Pancreas (tissue), 10 donors: ENCODE measurements at regions not wholly inside any gene's neighbourhood (a gene's known extent, or its start where the extent isn't known, plus 50 kb on each side); places are given as distances from the start of the nearest gene placed in this dataset.
A peak's percentile ranks its signal among the peaks of the same experiment; 100 is the strongest.

Experiments
- ATAC-seq, 4 donors: fragments of 200-7000 bp; cut with Tn5 transposase; one replicate each; pipeline versions ENCODE4 v1.8.0 to v1.9.1; 2020; ENCODE audit warnings: mild to moderate bottlenecking in 4 of 4, moderate library complexity in 4 of 4
- DNase-seq, 6 donors: peaks; one replicate each; pipeline ENCODE4 v3.0.0-alpha.2; 2020
- FAIRE-seq: peaks from 2 replicates; lab custom pipeline; 2012; peaks lifted over from hg19 to GRCh38; lab: Jason Lieb, UNC
- H3K27ac ChIP-seq, 4 donors: fragments of 200-600 bp; sonication (generic); 1 replicate in 3 of 4; 2 replicates in 1 of 4; pipeline versions ENCODE4 v1.5.0 to v1.8.0; 2020
- H3K27me3 ChIP-seq, 4 donors: fragments of 200-600 bp; one replicate each; pipeline ENCODE4 v1.8.0; 2021
- H3K36me3 ChIP-seq, 3 donors: fragments of 200-600 bp; sonication (generic) in 1 of 3; one replicate each; pipeline versions ENCODE4 v1.5.0 to v1.8.0; 2020 to 2021
- H3K4me1 ChIP-seq, 3 donors: fragments of 200-600 bp; one replicate each; pipeline ENCODE4 v1.8.0; 2021
- H3K4me3 ChIP-seq, 4 donors: fragments of 200-600 bp; sonication (generic) in 2 of 4; one replicate each; pipeline versions ENCODE4 v1.5.0 to v1.8.0; 2020 to 2021
- H3K9me3 ChIP-seq, 4 donors: fragments of 200-600 bp; one replicate each; pipeline ENCODE4 v1.8.0; 2021
- CTCF ChIP-seq, 4 donors: fragments of 200-600 bp; sonication (generic) in 3 of 4; IDR thresholded peaks; one replicate each; pipeline versions ENCODE4 v1.5.0 to v1.8.0; 2021; ENCODE audit warnings: antibody characterized with exemption in 4 of 4
- WGBS, 2 donors: extraction: QIAGEN DNeasy Blood & Tissue Kit; methylation state at CpG; one replicate each; pipeline ENCODE4 v1.1.7; 2013; 5-methylcytosine and 5-hydroxymethylcytosine counted together
- intact Hi-C, 3 donors: fragments of 100-400 bp; cut with DNase I; formaldehyde crosslinking; loops; one replicate each; pipeline versions ENCODE4 v1.11.1 to v1.14.2; 2022
- donor health status: healthy with polysubstance abuse.
- donor health status: DM: no; HTN: no; CAD: no; lungs with moderate emphysema.
- donor health status: DM: no; HTN: no; CAD: no.
- donor health status: control.
- donor health status: control.
- donor health status: Bipolar disorder and iron deficiency.
- donor health status: DM: yes; HTN: yes; CAD: no.
- donor health status: DM: no; HTN: no; CAD: no.
- donor health status: DM: no; HTN: no; CAD: no.
- donor health status: DM: yes; HTN: yes; CAD: no.

- Histone ChIP-seq H3K9me3 (no peaks in the 10 kb centered on the region), H3K4me3 (no peak overlapping the region), H3K27ac (no peak overlapping the region), H3K36me3 (no peaks in the 10 kb centered on the region), H3K27me3 (no peaks in the 10 kb centered on the region), H3K4me1 (no peaks in the 10 kb centered on the region)
- no peak for ATAC-seq
- no peak for FAIRE-seq
- no peak for DNase-seq
- no peak for TF ChIP-seq CTCF (IDR thresholded peaks at IDR 0.05)
- intact Hi-C loops = loop anchor here in 1 of 3 donors (10.0 kb wide), 1 partner anchor 193 kb away; no protein-coding TSS in a partner anchor
- 44 to 60% methylated on average over 1 of the region's 1 CpG for WGBS, 2 donors
These were observed 363.4 kb upstream of the TMPO start for GRCh38 chr12:98151984-98152383.

- Histone ChIP-seq H3K9me3 (no peaks in the 10 kb centered on the region), H3K4me3 (no peak overlapping the region), H3K4me1 (no peaks in the 10 kb centered on the region), H3K27ac (no peak overlapping the region), H3K27me3 (no peaks in the 10 kb centered on the region), H3K36me3 (no peaks in the 10 kb centered on the region)
- ATAC-seq = peak in 3 of 4 donors; percentile 60 to 71 (median 65)
- 11 to 13% methylated on average over 4 of the region's 4 CpGs for WGBS, 2 donors
- peak in 1 of 4 donors; percentile 7 for TF ChIP-seq CTCF (IDR thresholded peaks at IDR 0.05)
- DNase-seq = no peak
- no peak for FAIRE-seq
- intact Hi-C loops = loop anchor here in 1 of 3 donors (10.0 kb wide), 1 partner anchor 190 kb away; no protein-coding TSS in a partner anchor
These were observed 360.5 kb upstream of the TMPO start for GRCh38 chr12:98154850-98155249.

- no peak overlapping the region for H3K27ac ChIP-seq
- no peaks in the 10 kb centered on the region for H3K27me3 ChIP-seq
- no peak for TF ChIP-seq CTCF (IDR thresholded peaks at IDR 0.05)
- no peaks in the 10 kb centered on the region for H3K36me3 ChIP-seq
- no peak for DNase-seq
- H3K4me3 ChIP-seq = no peak overlapping the region
- no peak for FAIRE-seq
- 80% methylated on average over 2 of the region's 2 CpGs for WGBS, 2 donors
- no peak for ATAC-seq
- no peaks in the 10 kb centered on the region for H3K4me1 ChIP-seq
- intact Hi-C loops = loop anchor here in 1 of 3 donors (10.0 kb wide), 1 partner anchor 188 kb away; no protein-coding TSS in a partner anchor
- H3K9me3 ChIP-seq = no peaks in the 10 kb centered on the region
These were observed 358.7 kb upstream of the TMPO start for GRCh38 chr12:98156697-98157096.

GRCh38 chr12:98162906-98163678, 352.3 kb upstream of the TMPO start:
- intact Hi-C loops = no loop called here
- WGBS, 2 donors = 38 to 42% methylated on average over 5 of the region's 5 CpGs
- no peak overlapping the region for H3K4me3 ChIP-seq
- H3K27me3 ChIP-seq = no peaks in the 10 kb centered on the region
- no peaks in the 10 kb centered on the region for H3K36me3 ChIP-seq
- H3K4me1 ChIP-seq = no peaks in the 10 kb centered on the region
- TF ChIP-seq CTCF (IDR thresholded peaks at IDR 0.05) = no peak
- ATAC-seq (no peak), DNase-seq (no peak), FAIRE-seq (no peak)
- no peaks in the 10 kb centered on the region for H3K9me3 ChIP-seq
- no peak overlapping the region for H3K27ac ChIP-seq

GRCh38 chr12:98172304-98172703, 343.1 kb upstream of the TMPO start:
- no peaks in the 10 kb centered on the region for H3K27me3 ChIP-seq

More at GRCh38 chr12:98172304-98172703, 343.1 kb upstream of the TMPO start:
- H3K27ac ChIP-seq = no peak overlapping the region
- no peaks in the 10 kb centered on the region for H3K36me3 ChIP-seq
- intact Hi-C loops = no loop called here
- no peak for TF ChIP-seq CTCF (IDR thresholded peaks at IDR 0.05)
- H3K9me3 ChIP-seq = no peaks in the 10 kb centered on the region
- no peak overlapping the region for H3K4me3 ChIP-seq
- FAIRE-seq (no peak), ATAC-seq (no peak), DNase-seq (no peak)
- 45 to 52% methylated on average over 2 of the region's 2 CpGs for WGBS, 2 donors
- no peaks in the 10 kb centered on the region for H3K4me1 ChIP-seq
